ENCODE measurements at regions not wholly inside any gene's neighbourhood (a gene's known extent, or its start where the extent isn't known, plus 50 kb on each side); places are given as distances from the start of the nearest gene placed in this dataset.

DNA sequence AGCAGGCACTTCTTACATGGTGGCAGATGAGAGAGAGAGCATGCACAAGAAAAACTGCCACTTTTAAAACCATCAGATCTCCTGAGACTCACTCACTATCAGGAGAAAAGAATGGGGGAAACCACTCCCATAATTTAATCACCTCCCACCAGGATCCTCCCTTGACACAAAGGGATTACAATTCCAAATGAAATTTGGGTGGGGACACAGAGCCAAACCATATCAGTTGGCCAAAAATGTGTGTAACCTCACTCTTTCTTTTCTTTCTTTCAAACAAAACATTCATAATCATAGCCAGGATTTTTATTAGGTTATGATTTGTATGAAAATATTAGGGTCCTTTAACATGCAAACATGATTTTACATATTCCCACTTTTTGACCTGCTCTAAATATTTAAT lies 222.1 kb downstream of the PCDH18 start:
- ChIA-PET SMC1A (ENCODE audit: uncharacterized antibody, unreplicated experiment) (no interaction called here), POLR2A (no interaction called here), CTCF (no interaction called here), RAD21 (ENCODE audit: unreplicated experiment) (no interaction called here)
- Histone ChIP-seq H3K27ac (ENCODE audit: control insufficient read depth, insufficient read depth) (no peak overlapping the region), H3K4me3 (no peak overlapping the region), H2AFZ (ENCODE audit: control insufficient read depth, low read depth, low read length) (no peak overlapping the region), H4K20me1 (ENCODE audit: control insufficient read depth, insufficient read depth) (no peaks in the 10 kb centered on the region), H3K79me2 (ENCODE audit: control insufficient read depth, insufficient read depth, low read length) (no peaks in the 10 kb centered on the region), H3K36me3 (ENCODE audit: control insufficient read depth in 2 of 2, insufficient read depth in 2 of 2, low read length in 1 of 2) (no peaks in the 10 kb centered on the region), H3K9me3 (replicated peaks; ENCODE audit: control insufficient read depth, insufficient read depth, low read length) (no peaks in the 10 kb centered on the region), H3K4me1 (ENCODE audit: control insufficient read depth, insufficient read depth, low read length) (no peaks in the 10 kb centered on the region), H3K4me2 (ENCODE audit: control insufficient read depth, insufficient read depth) (no peak overlapping the region), H3K9ac (ENCODE audit: control insufficient read depth, insufficient read depth, low read length) (no peak overlapping the region), H3K27me3 (replicated peaks in 1 of 2; ENCODE audit: control insufficient read depth in 2 of 2, insufficient read depth in 2 of 2, low read length in 1 of 2) (no peaks in the 10 kb centered on the region)
- intact Hi-C loops (cut with micrococcal nuclease; ENCODE audit: unreplicated experiment) = no loop called here
- FAIRE-seq (no peak), DNase-seq (ENCODE audit: low read depth, low spot score) (no peak), ATAC-seq (no peak)
- BruUV-seq (replicated peaks) = no TSS peak
- in situ Hi-C loops (cut with MboI) = no loop called here
- no peak for TF ChIP-seq CBX3 (IDR thresholded peaks at IDR 0.05; ENCODE audit: borderline replicate concordance, low read depth)
- TF ChIP-seq EGR1 (IDR thresholded peaks at IDR 0.05; ENCODE audit: borderline replicate concordance in 1 of 2, low read depth in 2 of 2, low read length in 2 of 2) = no peak
- TF ChIP-seq TAF1 (IDR thresholded peaks at IDR 0.05; ENCODE audit: borderline replicate concordance, low read depth, low read length) = no peak
- TF ChIP-seq, protein P1, sequence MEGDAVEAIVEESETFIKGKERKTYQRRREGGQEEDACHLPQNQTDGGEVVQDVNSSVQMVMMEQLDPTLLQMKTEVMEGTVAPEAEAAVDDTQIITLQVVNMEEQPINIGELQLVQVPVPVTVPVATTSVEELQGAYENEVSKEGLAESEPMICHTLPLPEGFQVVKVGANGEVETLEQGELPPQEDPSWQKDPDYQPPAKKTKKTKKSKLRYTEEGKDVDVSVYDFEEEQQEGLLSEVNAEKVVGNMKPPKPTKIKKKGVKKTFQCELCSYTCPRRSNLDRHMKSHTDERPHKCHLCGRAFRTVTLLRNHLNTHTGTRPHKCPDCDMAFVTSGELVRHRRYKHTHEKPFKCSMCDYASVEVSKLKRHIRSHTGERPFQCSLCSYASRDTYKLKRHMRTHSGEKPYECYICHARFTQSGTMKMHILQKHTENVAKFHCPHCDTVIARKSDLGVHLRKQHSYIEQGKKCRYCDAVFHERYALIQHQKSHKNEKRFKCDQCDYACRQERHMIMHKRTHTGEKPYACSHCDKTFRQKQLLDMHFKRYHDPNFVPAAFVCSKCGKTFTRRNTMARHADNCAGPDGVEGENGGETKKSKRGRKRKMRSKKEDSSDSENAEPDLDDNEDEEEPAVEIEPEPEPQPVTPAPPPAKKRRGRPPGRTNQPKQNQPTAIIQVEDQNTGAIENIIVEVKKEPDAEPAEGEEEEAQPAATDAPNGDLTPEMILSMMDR (IDR thresholded peaks at IDR 0.05 in 2 of 3, conservative IDR thresholded peaks at IDR 0.05 in 1 of 3; ENCODE audit: control insufficient read depth in 2 of 3, extremely low read depth in 1 of 3, insufficient read depth in 1 of 3, low read depth in 3 of 3, low read length in 3 of 3) = no peak
- no peak for TF ChIP-seq YBX1 (IDR thresholded peaks at IDR 0.05)
- no peak for TF ChIP-seq BRCA1 (IDR thresholded peaks at IDR 0.05; ENCODE audit: low read depth, low read length)
- TF ChIP-seq HDGF (IDR thresholded peaks at IDR 0.05) = no peak
- no peak for TF ChIP-seq EED (IDR thresholded peaks at IDR 0.05; ENCODE audit: low read depth)
- TF ChIP-seq IKZF2 (IDR thresholded peaks at IDR 0.05) = no peak
- TF ChIP-seq, protein P2, sequence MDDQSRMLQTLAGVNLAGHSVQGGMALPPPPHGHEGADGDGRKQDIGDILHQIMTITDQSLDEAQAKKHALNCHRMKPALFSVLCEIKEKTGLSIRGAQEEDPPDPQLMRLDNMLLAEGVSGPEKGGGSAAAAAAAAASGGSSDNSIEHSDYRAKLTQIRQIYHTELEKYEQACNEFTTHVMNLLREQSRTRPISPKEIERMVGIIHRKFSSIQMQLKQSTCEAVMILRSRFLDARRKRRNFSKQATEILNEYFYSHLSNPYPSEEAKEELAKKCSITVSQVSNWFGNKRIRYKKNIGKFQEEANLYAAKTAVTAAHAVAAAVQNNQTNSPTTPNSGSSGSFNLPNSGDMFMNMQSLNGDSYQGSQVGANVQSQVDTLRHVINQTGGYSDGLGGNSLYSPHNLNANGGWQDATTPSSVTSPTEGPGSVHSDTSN (IDR thresholded peaks at IDR 0.05; ENCODE audit: insufficient replicate concordance, low read depth, low read length) = no peak
- TF ChIP-seq, protein P3, sequence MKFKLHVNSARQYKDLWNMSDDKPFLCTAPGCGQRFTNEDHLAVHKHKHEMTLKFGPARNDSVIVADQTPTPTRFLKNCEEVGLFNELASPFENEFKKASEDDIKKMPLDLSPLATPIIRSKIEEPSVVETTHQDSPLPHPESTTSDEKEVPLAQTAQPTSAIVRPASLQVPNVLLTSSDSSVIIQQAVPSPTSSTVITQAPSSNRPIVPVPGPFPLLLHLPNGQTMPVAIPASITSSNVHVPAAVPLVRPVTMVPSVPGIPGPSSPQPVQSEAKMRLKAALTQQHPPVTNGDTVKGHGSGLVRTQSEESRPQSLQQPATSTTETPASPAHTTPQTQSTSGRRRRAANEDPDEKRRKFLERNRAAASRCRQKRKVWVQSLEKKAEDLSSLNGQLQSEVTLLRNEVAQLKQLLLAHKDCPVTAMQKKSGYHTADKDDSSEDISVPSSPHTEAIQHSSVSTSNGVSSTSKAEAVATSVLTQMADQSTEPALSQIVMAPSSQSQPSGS (IDR thresholded peaks at IDR 0.05; ENCODE audit: low read length) = no peak
- TF ChIP-seq CHD4 (IDR thresholded peaks at IDR 0.05) = no peak
- TF ChIP-seq, protein P4, sequence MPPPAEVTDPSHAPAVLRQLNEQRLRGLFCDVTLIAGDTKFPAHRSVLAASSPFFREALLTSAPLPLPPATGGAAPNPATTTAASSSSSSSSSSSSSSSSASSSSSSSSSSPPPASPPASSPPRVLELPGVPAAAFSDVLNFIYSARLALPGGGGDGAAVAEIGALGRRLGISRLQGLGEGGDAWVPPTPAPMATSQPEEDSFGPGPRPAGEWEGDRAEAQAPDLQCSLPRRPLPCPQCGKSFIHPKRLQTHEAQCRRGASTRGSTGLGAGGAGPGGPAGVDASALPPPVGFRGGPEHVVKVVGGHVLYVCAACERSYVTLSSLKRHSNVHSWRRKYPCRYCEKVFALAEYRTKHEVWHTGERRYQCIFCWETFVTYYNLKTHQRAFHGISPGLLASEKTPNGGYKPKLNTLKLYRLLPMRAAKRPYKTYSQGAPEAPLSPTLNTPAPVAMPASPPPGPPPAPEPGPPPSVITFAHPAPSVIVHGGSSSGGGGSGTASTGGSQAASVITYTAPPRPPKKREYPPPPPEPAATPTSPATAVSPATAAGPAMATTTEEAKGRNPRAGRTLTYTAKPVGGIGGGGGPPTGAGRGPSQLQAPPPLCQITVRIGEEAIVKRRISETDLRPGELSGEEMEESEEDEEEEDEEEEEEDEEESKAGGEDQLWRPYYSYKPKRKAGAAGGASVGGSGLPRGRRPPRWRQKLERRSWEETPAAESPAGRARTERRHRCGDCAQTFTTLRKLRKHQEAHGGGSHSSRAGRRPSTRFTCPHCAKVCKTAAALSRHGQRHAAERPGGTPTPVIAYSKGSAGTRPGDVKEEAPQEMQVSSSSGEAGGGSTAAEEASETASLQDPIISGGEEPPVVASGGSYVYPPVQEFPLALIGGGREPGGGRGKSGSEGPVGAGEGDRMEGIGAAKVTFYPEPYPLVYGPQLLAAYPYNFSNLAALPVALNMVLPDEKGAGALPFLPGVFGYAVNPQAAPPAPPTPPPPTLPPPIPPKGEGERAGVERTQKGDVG (CRISPR knock-in tag; IDR thresholded peaks at IDR 0.05) = no peak
- TF ChIP-seq WRNIP1 (IDR thresholded peaks at IDR 0.05; ENCODE audit: borderline replicate concordance, low read depth, low read length) = no peak
- TF ChIP-seq, protein P5, sequence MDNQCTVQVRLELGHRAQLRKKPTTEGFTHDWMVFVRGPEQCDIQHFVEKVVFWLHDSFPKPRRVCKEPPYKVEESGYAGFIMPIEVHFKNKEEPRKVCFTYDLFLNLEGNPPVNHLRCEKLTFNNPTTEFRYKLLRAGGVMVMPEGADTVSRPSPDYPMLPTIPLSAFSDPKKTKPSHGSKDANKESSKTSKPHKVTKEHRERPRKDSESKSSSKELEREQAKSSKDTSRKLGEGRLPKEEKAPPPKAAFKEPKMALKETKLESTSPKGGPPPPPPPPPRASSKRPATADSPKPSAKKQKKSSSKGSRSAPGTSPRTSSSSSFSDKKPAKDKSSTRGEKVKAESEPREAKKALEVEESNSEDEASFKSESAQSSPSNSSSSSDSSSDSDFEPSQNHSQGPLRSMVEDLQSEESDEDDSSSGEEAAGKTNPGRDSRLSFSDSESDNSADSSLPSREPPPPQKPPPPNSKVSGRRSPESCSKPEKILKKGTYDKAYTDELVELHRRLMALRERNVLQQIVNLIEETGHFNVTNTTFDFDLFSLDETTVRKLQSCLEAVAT (IDR thresholded peaks at IDR 0.05) = no peak
- no peak for TF ChIP-seq GATAD2B (conservative IDR thresholded peaks at IDR 0.05; ENCODE audit: low read depth)
- TF ChIP-seq RB1 (IDR thresholded peaks at IDR 0.05; ENCODE audit: borderline replicate concordance) = no peak
